ENCODE measurements at regions not wholly inside any gene's neighbourhood (a gene's known extent, or its start where the extent isn't known, plus 50 kb on each side); places are given as distances from the start of the nearest gene placed in this dataset.
A peak's percentile ranks its signal among the peaks of the same experiment; 100 is the strongest.

DNA sequence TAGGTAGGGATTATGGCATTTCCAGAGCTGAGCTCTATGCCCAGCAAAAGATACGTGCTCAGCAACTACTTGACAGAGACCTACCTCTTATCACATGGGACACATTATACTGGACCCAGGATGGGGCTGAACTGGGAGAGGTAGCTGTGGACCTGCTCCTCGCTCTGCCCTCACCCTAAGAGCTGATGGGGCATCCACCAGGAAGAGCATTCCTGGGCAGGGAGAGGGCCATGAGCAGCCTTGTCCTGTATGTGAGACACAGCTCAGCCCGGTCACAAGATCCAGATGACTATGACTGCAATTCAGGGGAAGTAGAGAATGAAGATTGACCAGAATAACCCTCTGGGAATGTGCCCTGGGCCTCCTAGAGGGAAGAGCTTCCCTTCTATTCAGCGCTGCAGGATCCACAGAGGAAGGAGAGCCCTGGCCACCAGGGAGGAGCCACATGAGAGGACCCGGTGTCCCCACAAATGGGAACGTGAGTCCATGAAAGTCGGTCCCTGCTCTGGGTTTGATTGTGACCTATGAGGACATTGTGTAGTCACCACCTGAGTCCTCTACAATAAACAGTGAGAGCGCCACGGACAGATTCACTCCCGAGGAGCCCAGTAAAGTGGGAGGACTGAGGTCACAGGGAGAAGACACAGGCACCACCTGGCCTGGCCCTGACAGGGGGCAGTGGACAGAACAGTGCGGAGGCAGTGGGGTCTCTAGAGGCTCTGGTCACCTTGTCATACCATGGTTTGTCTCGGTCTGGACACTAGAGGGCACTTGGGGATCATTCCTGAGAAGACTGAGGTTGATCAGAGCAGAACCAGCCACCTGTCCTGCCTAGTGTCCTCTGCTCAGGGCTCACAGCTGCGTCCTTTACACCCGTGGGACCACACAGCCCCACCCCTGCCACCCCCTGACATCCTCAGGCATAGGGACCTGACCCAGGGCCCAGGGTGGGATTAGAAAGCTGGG is 99.5 kb downstream of the ZNF280B start:
- no peak for TF ChIP-seq POLR2A (IDR thresholded peaks at IDR 0.05; ENCODE audit: low read length)
- TF ChIP-seq EP300 (IDR thresholded peaks at IDR 0.05): no peak
- TF ChIP-seq, protein P1, sequence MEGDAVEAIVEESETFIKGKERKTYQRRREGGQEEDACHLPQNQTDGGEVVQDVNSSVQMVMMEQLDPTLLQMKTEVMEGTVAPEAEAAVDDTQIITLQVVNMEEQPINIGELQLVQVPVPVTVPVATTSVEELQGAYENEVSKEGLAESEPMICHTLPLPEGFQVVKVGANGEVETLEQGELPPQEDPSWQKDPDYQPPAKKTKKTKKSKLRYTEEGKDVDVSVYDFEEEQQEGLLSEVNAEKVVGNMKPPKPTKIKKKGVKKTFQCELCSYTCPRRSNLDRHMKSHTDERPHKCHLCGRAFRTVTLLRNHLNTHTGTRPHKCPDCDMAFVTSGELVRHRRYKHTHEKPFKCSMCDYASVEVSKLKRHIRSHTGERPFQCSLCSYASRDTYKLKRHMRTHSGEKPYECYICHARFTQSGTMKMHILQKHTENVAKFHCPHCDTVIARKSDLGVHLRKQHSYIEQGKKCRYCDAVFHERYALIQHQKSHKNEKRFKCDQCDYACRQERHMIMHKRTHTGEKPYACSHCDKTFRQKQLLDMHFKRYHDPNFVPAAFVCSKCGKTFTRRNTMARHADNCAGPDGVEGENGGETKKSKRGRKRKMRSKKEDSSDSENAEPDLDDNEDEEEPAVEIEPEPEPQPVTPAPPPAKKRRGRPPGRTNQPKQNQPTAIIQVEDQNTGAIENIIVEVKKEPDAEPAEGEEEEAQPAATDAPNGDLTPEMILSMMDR (IDR thresholded peaks at IDR 0.05): peak; percentile 38
- no peak for TF ChIP-seq CHD2 (IDR thresholded peaks at IDR 0.05; ENCODE audit: low read length, partially characterized antibody)
- no peak for TF ChIP-seq HEYL (CRISPR knock-in tag; IDR thresholded peaks at IDR 0.05)
- no peak for TF ChIP-seq KDM1A (IDR thresholded peaks at IDR 0.05; ENCODE audit: low read depth)

Measured in A549 (cell line).